NCI-H2107 (cell line): ENCODE measurements at regions not wholly inside any gene's neighbourhood (a gene's known extent, or its start where the extent isn't known, plus 50 kb on each side); places are given as distances from the start of the nearest gene placed in this dataset.
"Not testable (repeated sequence)": the region's sequence is repeated elsewhere in the genome, so short reads cannot be mapped to it uniquely, and the experiment has no call there.

Experiments used
- DNase-seq: peaks from one replicate; lab custom pipeline; 2025; lab: John Stamatoyannopoulos, UW

DNA sequence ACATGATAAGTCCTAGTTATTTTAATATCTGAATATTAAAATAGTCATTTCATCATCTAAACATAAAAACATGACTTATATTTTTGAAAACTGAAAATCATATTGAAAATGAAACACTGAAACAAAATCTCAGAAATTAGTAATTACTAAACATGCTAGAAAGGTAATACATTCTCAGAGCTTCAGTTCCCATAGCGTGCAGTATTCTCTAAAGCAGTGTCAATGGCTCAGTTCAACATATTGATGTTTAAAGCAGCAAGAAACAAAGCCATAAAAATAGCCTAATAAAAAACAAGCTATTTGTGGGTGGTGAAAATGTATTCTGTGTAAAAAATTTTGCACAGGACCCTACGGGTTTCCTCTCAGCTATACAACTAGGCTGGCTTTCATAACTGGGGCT is 1337.4 kb downstream of the FSCB start:
- no peak for DNase-seq

DNA sequence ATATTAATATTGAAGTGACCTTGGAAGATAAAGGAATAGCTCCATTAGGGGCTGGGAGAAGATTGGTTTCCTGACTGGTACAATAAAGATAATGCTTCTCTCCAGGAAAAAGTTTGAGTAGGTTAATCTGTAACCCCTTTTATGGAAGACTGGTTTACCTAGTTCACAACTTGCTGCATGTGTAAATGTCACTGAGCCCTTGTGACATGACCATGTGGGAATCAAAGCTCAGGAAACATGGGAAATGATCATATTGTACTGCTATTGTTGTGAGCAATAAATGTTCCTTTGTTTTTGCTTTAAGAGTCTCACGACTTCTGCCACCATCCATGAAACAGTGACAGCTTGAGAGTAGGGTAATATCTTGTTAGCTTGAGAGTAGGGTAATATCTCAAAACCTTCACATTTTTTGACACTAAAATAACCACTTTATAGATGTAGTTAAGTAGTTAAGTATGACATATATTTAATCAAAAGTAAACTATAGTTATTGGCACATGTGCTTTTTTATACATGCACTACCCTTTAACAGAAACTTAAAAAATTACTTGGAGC is 1338.6 kb downstream of the FSCB start:
- DNase-seq, result no peak

DNA sequence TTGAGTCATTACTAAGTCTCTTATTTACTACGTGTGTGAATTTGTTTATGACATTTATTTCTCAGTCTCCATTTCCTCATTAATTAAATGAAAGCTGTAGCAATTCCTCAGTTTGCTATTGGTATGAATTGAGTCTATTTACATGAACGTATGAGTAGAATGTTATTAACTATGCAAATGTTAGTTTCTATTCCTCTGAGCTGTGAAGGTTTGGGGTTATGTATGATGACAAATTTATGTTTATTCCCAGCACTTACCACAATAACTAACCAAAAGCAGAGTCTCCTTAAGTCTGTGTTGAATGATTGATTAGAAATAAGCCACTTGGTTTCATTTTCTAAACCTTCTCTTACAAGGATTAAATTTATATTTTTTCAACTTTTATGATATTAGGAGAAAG is 1340.9 kb downstream of the FSCB start:
- no peak for DNase-seq

DNA sequence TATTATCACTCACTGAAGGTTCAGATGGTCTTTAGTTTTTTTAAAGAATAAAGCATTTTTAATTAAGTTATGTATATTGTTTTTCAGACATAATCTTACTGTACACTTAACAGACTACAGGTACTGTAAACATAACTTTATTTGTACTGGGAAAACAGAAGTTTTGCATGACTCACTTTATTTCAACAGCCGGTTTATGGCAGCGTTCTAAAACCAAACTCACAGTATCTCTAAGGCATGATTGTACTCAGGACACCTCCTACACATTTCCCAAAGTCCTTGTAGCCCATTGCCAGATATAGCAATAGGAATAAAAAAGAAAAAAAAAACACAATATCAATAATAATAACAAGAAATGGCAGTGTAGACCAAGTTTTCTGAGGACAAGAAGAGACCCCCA is 1341.4 kb downstream of the FSCB start:
- DNase-seq, result no peak

DNA sequence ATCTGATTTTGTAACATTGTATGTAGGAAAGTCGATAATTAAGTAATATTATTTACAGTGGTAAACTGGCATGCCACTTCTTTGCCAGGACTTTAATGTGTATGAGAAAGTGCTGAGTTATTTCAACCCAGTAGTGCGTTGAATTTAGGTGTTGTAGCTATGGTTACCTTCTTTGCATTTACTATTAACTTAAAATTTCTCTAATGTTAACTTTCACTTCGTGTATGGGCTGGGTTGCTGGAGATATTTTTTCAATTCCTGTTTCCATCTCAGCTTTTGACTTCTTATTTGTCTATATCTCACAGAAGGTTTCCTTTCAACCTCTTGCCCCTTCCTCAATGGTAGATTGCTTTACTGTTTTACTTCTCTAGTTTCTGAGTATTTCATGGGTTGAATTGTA is 1345.6 kb downstream of the FSCB start:
- DNase-seq, result no peak

DNA sequence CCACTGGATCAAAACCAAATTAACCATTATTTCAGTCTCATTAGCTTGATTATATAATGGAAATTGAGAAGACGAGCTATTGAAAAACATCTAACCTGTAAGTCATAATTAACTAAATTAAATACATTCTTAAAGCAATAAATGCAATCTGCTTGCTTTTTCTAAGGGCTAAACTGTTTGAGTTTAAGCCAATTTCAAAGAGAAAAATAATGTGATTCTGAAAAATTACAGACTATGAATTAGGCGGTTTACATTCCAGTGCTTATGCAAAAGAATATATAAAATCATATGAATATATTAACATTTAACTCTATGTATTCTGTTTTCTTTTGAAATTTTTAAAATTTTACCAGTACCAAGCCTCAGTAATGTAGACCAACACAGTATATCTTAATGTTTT is 1349.4 kb downstream of the FSCB start:
- no peak for DNase-seq

DNA sequence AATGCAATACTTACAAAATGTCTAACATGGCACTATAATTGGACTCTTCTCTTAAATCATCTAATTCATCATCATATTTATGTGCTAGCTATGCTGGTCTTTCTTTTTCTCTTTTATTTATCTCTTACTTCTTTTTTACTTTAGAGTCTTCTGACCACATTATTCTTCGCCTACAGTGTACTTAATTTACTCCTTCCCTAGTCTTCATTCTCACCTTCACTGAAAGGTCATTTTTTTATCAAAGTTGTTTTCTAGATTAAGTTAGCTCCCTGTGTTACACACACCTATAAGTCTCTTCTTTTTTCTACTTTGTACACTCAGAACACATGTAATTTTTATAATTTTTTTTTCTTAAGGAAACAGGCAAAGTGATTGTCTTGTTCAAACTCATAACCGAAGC is 1351.2 kb downstream of the FSCB start:
- DNase-seq, result no peak

DNA sequence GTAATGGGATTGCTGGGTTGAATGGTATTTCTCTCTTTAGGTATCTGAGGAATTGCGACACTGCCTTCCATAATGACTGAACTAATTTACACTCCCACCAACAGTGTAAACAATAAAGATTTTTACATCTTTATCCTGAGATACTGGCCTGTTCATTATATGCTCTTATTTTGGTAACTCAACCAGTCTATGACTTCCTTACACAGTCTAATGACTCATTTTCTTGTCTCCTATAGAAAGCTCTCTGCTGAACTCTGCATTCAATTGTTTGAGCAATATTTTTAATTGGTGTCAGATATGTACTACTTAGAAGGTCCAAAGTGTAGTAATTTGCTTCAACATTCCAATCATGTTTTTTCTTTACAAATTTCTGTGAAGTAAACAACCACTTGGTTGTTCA is 1351.8 kb downstream of the FSCB start:
- no peak for DNase-seq

DNA sequence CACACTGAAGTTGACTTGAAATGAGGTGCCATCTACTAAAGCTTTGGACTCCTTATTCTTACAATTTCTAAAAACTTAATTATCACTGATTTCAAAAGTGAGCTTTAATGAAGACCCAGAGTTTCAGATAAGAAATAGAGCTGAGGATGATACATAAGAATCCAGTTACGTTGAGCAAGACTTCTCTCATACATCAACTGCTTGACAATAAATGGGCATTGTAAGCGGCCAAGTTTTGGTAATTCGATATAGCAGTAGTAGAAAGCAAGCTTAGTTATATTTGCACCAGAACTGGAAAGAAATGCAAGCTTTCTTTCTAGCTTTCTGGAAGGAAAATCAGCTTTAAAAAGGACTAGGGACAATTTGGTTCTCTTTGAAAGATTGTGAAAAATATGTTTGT is 1359.6 kb downstream of the FSCB start:
- no peak for DNase-seq

DNA sequence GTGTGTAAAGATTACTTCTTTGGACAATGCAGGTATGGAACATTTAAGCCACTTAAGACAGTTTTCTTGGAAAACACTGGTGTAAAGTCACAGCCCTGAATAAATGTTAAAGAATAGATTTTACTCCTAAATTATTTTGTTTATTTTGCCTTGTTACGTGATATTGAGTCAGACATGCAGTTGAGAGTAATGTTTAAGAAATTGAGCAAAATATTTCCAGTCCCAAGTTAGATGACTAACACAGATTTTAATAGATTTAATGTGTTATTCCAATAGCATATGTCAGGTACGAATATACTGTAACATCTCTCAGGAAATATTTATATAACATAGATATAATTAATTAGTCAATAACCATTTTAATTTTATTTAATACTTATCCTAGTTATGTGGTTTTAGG is 1361.7 kb downstream of the FSCB start:
- DNase-seq, result no peak

DNA sequence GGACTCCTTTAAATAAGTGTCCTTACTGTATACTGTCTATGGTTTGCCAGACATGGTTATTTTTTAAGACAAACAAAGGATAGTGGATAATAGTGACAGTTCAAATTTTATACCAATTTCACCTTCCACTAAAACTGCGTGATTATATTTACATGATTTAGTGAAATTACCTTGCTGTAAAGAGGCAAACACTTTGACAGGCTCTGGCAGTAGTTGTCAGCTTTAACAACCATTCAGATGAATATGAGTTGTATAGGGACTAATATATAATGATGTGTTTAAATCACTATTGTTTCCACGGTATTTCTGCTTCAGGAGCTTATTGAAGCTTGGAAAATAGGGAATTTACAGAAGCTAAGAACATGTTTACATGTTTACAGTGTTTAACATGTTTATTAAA is 1364.0 kb downstream of the FSCB start:
- DNase-seq, result no peak

DNA sequence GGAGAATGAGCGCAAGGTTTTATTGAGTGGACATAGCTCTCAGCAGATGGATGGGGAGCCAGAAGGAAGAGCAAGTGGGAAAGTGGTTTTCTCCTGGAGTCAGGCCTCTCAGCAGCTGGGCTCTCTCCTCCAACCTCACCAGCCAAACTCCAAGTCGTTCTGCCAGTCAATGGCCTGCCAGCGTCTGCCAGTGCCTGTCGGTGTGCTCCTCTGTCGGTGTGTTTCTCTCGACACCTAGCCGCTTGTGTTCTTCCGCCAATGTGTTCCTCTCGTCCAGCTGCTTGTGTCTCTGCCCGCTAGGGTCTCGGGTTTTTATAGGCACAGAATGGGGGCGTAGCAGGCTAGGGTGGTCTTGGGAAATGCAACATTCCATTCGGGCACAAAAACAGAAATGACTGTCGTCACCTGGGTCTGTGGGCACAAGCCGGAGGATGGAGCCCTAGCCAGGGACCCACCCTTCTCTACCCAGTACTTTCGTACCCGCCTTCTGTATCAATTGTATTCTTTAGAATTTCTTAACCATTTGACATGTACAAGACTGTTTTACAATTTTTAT is 1365.4 kb downstream of the FSCB start:
- DNase-seq, result no peak

DNA sequence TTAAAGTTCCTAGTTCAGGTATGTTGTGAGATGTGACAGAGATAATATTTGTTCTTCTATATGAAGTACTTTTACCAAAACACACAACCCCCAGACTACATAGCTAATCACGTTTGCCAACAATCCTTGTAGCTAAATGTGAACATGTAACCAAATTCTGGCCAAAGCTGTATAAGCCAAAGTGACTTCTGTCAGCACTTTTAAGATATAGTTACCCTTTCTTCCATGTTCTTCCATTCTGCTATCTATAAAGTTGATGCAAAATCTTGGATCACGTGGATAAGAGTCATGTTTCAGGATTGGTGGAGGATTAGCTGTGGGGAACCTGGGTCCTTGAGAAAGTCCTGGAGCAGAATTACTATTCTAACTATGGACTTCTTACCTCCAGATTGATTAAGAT is 1366.6 kb downstream of the FSCB start:
- no peak for DNase-seq

DNA sequence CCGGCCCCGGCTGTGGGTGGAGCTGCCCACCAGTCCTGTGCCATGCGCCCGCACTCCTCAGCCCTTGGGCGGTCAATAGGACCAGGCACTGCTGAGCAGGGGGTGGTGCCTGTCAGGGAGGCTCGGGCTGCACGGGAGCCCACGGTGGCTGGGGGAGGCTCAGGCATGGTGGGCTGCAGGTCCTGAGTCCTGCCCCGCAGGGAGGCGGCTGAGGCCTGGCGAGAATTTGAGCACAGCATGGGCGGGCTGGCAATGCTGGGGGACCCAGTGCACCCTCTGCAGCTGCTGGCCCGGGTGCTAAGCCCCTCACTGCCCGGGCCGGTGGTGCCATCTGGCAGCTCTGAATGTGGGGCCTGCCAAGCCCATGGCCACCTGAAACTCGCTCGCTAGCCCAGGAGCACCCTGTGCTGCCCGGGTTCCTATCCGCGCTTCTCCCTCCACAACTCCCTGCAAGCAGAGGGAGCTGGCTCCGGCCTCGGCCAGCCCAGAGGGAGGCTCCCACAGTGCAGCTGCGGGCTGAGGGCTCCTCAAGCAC is 1371.1 kb downstream of the FSCB start:
- no peak for DNase-seq

DNA sequence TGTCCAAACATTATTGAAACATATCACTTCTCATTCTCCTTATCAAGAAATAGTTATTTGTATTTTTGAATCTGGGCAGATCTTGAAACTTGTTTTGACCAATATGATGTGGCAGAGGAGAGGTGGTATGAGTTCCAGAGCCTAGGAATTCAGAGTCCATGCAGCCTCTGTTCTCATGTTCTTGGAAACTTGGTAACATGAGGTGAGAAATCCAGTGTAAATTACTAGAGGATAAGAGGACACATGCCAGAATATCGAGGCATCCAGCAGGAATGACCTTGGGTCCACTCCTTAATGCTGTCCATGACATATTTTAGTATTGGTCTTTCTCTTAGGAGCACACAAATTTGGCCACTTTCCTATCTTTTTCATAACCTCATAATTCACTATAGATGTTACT is 1374.6 kb downstream of the FSCB start:
- DNase-seq, result no peak

DNA sequence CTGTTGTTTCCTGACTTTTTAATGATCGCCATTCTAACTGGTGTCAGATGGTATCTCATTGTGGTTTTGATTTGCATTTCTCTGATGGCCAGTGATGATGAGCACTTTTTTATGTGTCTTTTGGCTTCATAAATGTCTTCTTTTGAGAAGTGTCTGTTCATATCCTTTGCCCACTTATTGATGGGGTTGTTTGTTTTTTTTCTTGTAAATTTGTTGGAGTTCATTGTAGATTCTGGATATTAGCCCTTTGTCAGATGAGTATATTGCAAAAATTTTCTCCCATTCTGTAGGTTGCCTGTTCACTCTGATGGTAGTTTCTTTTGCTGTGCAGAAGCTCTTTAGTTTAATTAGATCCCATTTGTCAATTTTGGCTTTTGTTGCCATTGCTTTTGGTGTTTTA is 1378.7 kb downstream of the FSCB start:
- DNase-seq, result not testable (repeated sequence)

DNA sequence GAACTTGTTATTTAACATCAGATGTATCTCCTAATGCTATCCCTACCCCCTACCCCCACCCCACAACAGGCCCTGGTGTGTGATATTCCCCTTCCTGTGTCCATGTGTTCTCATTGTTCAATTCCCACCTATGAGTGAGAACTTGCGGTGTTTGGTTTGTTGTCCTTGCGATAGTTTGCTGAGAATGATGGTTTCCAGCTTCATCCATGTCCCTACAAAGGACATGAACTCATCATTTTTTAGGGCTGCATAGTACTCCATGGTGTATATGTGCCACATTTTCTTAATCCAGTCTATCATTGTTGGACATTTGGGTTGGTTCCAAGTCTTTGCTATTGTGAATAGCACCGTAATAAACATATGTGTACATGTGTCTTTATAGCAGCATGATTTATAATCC is 1379.2 kb downstream of the FSCB start:
- not testable (repeated sequence) for DNase-seq

DNA sequence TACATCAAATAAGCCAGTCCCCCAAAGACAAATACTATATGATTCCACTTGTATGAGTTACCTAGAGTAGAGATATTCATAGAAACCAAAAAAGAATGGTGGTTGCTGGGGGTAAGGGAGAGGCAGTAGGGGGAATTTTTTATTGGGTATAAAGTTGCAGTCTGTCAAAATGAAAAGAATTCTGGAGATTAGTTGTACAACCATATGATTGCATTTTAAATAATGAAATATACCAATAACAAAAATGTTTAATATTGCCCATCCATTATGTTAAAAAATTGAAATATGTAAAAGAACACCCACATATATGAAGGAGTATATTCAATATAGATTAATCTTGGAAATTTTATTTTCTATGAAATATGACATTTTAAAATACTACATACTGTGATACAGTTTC is 1383.5 kb downstream of the FSCB start:
- DNase-seq, result no peak

DNA sequence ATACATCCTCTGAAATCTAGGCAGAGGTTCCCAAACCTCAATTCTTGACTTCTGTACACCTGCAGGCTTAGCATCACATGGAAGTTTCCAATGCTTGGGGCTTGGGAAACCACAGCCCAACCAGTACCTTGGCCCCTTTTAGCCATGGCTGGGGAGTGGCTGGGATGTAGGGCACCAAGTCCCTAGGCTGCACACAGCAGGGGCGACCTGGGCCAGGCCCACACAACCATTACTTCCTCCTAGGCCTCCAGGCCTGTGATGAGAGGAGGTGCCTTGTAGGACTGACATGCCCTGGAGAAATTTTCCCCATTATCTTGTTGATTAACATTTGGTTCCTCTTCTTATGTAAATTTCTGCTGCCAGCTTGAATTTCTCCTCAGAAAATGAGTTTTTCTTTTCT is 1387.4 kb downstream of the FSCB start:
- DNase-seq, result no peak

DNA sequence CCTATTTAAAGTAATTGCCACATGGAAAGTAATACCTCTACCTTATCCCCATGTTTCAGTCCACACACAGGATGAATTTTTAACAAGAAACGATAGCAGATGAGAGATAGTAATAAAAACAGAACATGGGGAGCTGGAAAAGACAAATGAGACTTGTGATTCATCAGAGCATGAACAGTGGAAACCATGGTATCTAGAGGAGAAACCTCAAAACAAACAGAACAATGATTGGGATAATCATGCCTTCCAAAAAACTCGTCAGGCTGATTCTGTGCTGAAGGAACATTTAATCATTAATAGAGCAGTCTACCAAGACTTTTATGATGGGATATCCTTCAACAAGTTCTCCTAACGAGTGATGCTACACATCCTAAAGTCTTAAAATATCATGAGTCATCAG is 1390.7 kb downstream of the FSCB start:
- DNase-seq, result no peak

DNA sequence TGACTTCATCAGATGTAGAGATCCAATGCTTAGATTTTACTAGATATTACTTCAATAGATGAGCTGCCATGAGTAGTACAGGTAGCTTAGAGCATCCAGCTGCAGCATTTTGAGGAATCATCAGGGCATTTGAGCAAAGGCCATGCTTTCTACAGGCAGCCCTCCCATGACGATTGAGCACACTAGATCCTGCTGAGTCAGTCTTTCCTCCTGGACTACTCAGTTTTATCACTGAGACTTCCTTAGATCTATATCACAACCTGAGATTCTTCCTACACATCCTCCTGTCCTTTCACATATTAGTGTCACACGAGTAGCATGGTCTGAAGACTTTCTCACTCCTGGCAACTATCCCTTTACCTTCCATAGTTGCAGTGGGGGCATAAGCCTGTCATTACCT is 1401.8 kb downstream of the FSCB start:
- DNase-seq, result no peak

DNA sequence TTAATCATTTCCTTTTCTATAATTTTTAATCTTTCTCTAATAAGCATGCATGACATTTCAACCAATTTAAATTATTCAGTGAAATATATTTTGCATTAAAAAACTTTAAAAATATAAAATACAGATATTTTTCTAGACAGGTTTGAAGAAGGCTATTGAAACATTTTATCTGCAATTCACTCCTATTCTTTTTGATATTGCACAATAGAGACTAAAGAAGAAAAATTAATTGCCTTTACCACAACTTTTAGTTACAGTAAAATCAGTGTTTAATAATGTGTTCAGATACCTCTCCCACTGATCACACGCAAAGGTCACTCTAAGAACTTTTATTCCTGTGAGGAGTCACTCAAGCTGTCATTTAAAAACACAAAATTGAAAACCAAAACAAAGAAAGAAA is 1416.7 kb downstream of the FSCB start:
- DNase-seq, result no peak

DNA sequence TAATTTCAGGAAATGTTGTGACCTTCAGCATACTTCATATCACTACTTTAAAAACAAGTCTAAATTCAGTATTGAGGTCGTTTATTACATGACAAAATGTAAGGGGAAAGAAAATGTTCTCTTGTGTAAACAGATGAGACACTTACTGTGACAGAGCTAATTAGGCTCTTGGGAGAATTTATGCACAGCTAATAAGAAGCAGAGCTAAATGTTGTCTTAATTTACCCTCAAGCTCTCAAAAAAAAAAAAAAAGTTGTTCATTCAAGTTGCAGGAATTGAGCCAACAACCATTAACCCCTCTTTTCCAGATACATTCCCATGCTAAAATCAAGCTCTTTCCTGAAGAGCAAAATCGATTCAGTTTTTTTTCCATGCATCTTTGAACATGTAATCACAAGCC is 1419.4 kb downstream of the FSCB start:
- DNase-seq, result no peak

DNA sequence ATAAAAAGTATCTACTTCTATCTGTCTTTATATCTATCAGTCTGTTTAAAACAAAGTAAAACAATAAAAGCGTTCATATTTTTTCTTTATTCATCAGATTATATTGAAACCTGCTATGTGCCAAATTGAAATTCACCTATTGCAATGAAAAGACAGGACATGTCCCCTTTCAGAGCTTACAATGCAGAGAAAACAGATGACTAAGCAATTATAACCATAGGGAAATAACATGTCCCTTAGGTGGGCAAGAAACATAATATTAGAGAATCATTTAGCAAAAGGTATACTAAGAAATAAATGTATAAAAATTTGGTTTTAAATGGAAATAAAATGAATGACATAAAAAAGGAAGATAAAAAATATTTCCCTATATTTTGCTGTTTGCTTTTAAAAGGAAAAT is 1421.3 kb downstream of the FSCB start:
- no peak for DNase-seq
